ENCODE measurements at regions not wholly inside any gene's neighbourhood (a gene's known extent, or its start where the extent isn't known, plus 50 kb on each side); places are given as distances from the start of the nearest gene placed in this dataset.
A peak's percentile ranks its signal among the peaks of the same experiment; 100 is the strongest.

DNA sequence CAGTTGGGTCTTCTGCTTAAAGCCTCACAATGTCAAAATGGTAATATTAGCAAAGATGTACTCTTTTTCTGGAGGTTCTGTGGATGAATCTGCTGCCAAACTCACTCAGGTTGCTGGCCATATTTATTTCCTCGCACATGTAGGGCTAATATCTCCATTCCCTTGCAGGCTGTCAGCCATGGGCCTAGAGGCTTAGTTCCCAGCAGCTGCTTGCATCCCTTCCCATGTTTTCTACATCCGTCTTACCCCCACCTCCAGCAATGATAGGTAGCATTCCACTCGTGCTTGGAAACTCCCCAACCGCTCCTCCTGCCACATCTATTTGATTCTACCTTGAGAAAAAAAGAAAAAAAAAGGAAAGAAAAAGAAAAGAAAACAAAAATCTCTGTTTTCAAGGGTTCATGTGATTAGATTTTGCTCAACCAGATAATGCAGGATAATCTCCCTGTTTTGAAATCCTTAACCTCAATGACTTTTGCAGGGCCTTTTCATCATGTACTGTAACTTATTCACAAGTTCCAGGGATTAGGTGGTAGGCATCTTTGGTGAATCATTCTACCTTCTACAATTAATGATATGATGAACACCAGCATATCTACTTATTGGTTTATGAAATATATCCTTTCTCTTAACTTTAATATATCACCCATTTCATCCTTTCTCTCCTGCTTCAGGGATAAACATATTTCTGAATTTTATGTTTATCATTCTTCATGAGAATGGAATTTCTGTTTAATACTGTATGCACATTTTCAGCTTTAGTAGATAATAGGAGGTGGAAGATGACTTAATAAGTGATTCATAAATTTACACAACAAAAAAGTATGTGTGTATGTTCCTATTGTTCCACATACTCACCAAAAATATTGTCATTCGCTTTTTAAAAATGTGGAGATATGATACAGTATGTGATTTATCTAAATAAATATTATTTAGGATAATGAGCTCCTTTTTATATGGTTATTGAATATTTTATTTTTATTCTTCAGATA, 931.9 kb downstream of the SLITRK5 start:
- CTCF ChIA-PET, result no interaction called here
- H3K4me3 ChIP-seq (ENCODE audit: low read length), result no peak overlapping the region
- H3K4me1 ChIP-seq (ENCODE audit: insufficient read depth, low read length), result peaks cover 7% of the 10 kb centered on the region
- H3K9me2 ChIP-seq (replicated peaks; ENCODE audit: low read length), result no peaks in the 10 kb centered on the region
- no peak overlapping the region for H3K4me2 ChIP-seq (ENCODE audit: low read length)
- no peak for TF ChIP-seq EZH2 (IDR thresholded peaks at IDR 0.05; ENCODE audit: low read length, unreplicated experiment)
- no peak overlapping the region for H3K9ac ChIP-seq (ENCODE audit: low read length)
- H3K27ac ChIP-seq (ENCODE audit: low read length), result peak overlapping the region; percentile 29
- peak; percentile 18 for DNase-seq
- peak; percentile 64 for ATAC-seq
- H4K20me1 ChIP-seq (ENCODE audit: low read length), result no peaks in the 10 kb centered on the region
- POLR2A ChIA-PET (ENCODE audit: unreplicated experiment), result no interaction called here
- no peaks in the 10 kb centered on the region for H3K79me2 ChIP-seq (ENCODE audit: low read length)
- no peaks in the 10 kb centered on the region for H3F3A ChIP-seq (ENCODE audit: low read length, unreplicated experiment)
- H3K27me3 ChIP-seq (ENCODE audit: low read length), result no peaks in the 10 kb centered on the region
- intact Hi-C loops (cut with micrococcal nuclease), result no loop called here
- no peaks in the 10 kb centered on the region for H3K36me3 ChIP-seq (ENCODE audit: low read depth, low read length)
- H2AFZ ChIP-seq (ENCODE audit: low read length), result no peak overlapping the region
- no TSS peak for BruUV-seq (replicated peaks)
- H3K9me3 ChIP-seq (ENCODE audit: low read length), result no peaks in the 10 kb centered on the region

- no peaks in the 10 kb centered on the region for H3K9me2 ChIP-seq (replicated peaks; ENCODE audit: low read length)
- no peaks in the 10 kb centered on the region for H3K9me3 ChIP-seq (ENCODE audit: low read length)
- no peak overlapping the region for H3K4me3 ChIP-seq (ENCODE audit: low read length)
- DNase-seq (no peak), ATAC-seq (no peak)
- intact Hi-C loops (cut with micrococcal nuclease), result no loop called here
- CTCF ChIA-PET, result no interaction called here
- H3K27ac ChIP-seq (ENCODE audit: low read length), result no peak overlapping the region
- no peaks in the 10 kb centered on the region for H3K4me1 ChIP-seq (ENCODE audit: insufficient read depth, low read length)
- H2AFZ ChIP-seq (ENCODE audit: low read length), result no peak overlapping the region
- H4K20me1 ChIP-seq (ENCODE audit: low read length), result no peaks in the 10 kb centered on the region
- H3K79me2 ChIP-seq (ENCODE audit: low read length), result no peaks in the 10 kb centered on the region
- BruUV-seq (replicated peaks), result no TSS peak
- no peaks in the 10 kb centered on the region for H3K36me3 ChIP-seq (ENCODE audit: low read depth, low read length)
- TF ChIP-seq, protein P1, sequence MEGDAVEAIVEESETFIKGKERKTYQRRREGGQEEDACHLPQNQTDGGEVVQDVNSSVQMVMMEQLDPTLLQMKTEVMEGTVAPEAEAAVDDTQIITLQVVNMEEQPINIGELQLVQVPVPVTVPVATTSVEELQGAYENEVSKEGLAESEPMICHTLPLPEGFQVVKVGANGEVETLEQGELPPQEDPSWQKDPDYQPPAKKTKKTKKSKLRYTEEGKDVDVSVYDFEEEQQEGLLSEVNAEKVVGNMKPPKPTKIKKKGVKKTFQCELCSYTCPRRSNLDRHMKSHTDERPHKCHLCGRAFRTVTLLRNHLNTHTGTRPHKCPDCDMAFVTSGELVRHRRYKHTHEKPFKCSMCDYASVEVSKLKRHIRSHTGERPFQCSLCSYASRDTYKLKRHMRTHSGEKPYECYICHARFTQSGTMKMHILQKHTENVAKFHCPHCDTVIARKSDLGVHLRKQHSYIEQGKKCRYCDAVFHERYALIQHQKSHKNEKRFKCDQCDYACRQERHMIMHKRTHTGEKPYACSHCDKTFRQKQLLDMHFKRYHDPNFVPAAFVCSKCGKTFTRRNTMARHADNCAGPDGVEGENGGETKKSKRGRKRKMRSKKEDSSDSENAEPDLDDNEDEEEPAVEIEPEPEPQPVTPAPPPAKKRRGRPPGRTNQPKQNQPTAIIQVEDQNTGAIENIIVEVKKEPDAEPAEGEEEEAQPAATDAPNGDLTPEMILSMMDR (conservative IDR thresholded peaks at IDR 0.05; ENCODE audit: low read depth, low read length), result no peak
- TF ChIP-seq EZH2 (IDR thresholded peaks at IDR 0.05; ENCODE audit: low read length, unreplicated experiment), result no peak
- TF ChIP-seq EZH2phosphoT487 (IDR thresholded peaks at IDR 0.05; ENCODE audit: borderline replicate concordance, low read length), result no peak
- no peaks in the 10 kb centered on the region for H3K27me3 ChIP-seq (ENCODE audit: low read length)
- POLR2A ChIA-PET (ENCODE audit: unreplicated experiment), result no interaction called here
- no peak overlapping the region for H3K9ac ChIP-seq (ENCODE audit: low read length)
- H3F3A ChIP-seq (ENCODE audit: low read length, unreplicated experiment), result no peaks in the 10 kb centered on the region
- no peak overlapping the region for H3K4me2 ChIP-seq (ENCODE audit: low read length)
Observed at GRCh38 chr13:88617176-88617575, 946.0 kb downstream of the SLITRK5 start.

DNA sequence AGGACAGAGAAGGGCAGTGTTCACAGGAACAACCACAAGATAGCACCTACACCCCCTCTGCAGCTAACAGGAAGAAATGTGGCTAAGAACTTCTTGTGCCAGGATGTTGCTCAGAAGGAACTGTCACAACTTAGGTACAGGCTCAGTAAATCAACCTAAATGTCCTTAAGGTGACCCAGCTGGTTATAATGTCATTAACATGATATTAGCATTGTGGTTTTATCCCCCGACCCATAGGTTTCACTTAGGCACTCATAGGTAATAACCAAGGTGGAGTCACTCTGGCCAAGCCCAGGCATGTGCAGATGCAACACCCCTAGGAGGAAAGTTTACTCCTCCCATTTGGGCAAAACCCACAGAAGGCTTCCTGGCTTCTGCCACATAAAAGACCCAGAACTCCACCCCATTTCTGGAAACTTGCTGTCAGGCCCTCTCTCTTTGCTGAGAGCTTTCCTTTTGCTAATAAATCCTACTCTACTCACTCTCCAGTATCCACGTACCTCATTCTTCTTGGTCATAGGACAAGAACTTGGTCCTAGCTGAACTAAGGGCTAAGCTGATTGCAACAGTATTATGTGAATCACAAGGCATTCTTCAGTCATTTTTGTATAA, 951.3 kb downstream of the SLITRK5 start:
- no TSS peak for BruUV-seq (replicated peaks)
- Histone ChIP-seq H3K79me2 (ENCODE audit: low read length) (no peaks in the 10 kb centered on the region), H3K4me2 (ENCODE audit: low read length) (no peak overlapping the region), H2AFZ (ENCODE audit: low read length) (no peak overlapping the region), H3K4me3 (ENCODE audit: low read length) (no peak overlapping the region), H3K27ac (ENCODE audit: low read length) (no peak overlapping the region), H3K9me3 (ENCODE audit: low read length) (no peaks in the 10 kb centered on the region), H3K36me3 (ENCODE audit: low read depth, low read length) (no peaks in the 10 kb centered on the region), H3K9ac (ENCODE audit: low read length) (no peak overlapping the region), H3K9me2 (replicated peaks; ENCODE audit: low read length) (no peaks in the 10 kb centered on the region), H3F3A (ENCODE audit: low read length, unreplicated experiment) (no peaks in the 10 kb centered on the region), H3K4me1 (ENCODE audit: insufficient read depth, low read length) (no peaks in the 10 kb centered on the region), H4K20me1 (ENCODE audit: low read length) (no peaks in the 10 kb centered on the region), H3K27me3 (ENCODE audit: low read length) (no peaks in the 10 kb centered on the region)
- ATAC-seq (no peak), DNase-seq (no peak)
- intact Hi-C loops (cut with micrococcal nuclease), result no loop called here
- ChIA-PET CTCF (no interaction called here), POLR2A (ENCODE audit: unreplicated experiment) (no interaction called here)
- TF ChIP-seq EZH2 (IDR thresholded peaks at IDR 0.05; ENCODE audit: low read length, unreplicated experiment) (no peak), EZH2phosphoT487 (IDR thresholded peaks at IDR 0.05; ENCODE audit: borderline replicate concordance, low read length) (no peak)
- TF ChIP-seq, protein P1 (conservative IDR thresholded peaks at IDR 0.05; ENCODE audit: low read depth, low read length), result no peak
